ENCODE measurements at regions not wholly inside any gene's neighbourhood (a gene's known extent, or its start where the extent isn't known, plus 50 kb on each side); places are given as distances from the start of the nearest gene placed in this dataset.

DNA sequence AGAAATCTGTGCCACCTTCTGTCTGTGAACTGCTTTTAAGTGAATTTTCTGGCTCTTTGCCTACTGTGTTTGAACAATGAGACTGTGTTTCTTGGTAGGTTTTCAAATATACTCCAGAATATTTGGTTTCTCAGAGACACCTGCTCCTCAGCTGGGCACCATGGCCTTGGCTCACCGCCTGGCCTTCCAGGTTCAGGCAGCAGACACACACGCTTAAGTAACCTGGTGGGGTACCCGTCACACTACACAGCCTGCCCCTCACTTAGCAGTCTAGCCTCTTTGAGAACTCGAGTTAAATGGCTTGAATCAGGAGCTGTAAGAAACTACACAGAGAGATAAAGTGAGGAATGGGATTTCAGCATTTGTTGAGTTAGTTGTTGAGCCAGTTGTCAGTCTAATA lies 530.5 kb downstream of the MTRR start:
- ChIA-PET POLR2A (no interaction called here), CTCF (interaction anchor here (1.0 to 1.1 kb wide), 2 partner anchors 66 to 116 kb away, joined by 3 read pairs; no protein-coding TSS in a partner anchor)
- Histone ChIP-seq H3K27ac (no peak overlapping the region), H3K4me3 (no peak overlapping the region), H3K9me3 (no peaks in the 10 kb centered on the region), H3K4me2 (no peak overlapping the region), H3K4me1 (no peaks in the 10 kb centered on the region)
- DNase-seq (ENCODE audit: low read depth in 1 of 2, low spot score in 1 of 2) (no peak), ATAC-seq (no peak), FAIRE-seq (no peak)
- WGBS (ENCODE audit: missing lambda C conversion rate), result 16% methylated on average over 4 of the region's 4 CpGs
- TF ChIP-seq NFE2L2 (conservative IDR thresholded peaks at IDR 0.05; ENCODE audit: low read length) (no peak), MYC (IDR thresholded peaks at IDR 0.05; ENCODE audit: borderline replicate concordance, low read length) (no peak), FOXS1 (CRISPR knock-in tag; IDR thresholded peaks at IDR 0.05) (no peak), CBX8 (IDR thresholded peaks at IDR 0.05) (no peak), JUNB (IDR thresholded peaks at IDR 0.05) (no peak), RNF2 (IDR thresholded peaks at IDR 0.05; ENCODE audit: borderline replicate concordance, low read depth) (no peak)

GRCh38 chr5:8408258-8408657 lies 539.3 kb downstream of the MTRR start:
- no peak for DNase-seq (ENCODE audit: low read depth in 1 of 2, low spot score in 1 of 2)

More at GRCh38 chr5:8408258-8408657, 539.3 kb downstream of the MTRR start:
- ATAC-seq, result no peak
- Histone ChIP-seq H3K9me3 (no peaks in the 10 kb centered on the region), H3K4me3 (no peak overlapping the region), H3K27ac (no peak overlapping the region), H3K4me1 (no peaks in the 10 kb centered on the region), H3K4me2 (no peak overlapping the region)
- ChIA-PET CTCF (no interaction called here), POLR2A (no interaction called here)
- 0% methylated on average over 2 of the region's 2 CpGs for WGBS (ENCODE audit: missing lambda C conversion rate)
- no peak for FAIRE-seq
- TF ChIP-seq JUNB (IDR thresholded peaks at IDR 0.05) (no peak), ZNF302 (CRISPR knock-in tag; IDR thresholded peaks at IDR 0.05) (no peak), CHD2 (IDR thresholded peaks at IDR 0.05; ENCODE audit: low read length, partially characterized antibody) (no peak), EP300 (IDR thresholded peaks at IDR 0.05) (no peak), REST (IDR thresholded peaks at IDR 0.05) (no peak), POLR2A (IDR thresholded peaks at IDR 0.05; ENCODE audit: low read length) (no peak), EHF (CRISPR knock-in tag; IDR thresholded peaks at IDR 0.05) (no peak), EHMT2 (IDR thresholded peaks at IDR 0.05; ENCODE audit: low read depth) (no peak), RAD21 (conservative IDR thresholded peaks at IDR 0.05 in 1 of 2, IDR thresholded peaks at IDR 0.05 in 1 of 2) (no peak), NR3C1 (IDR thresholded peaks at IDR 0.05) (no peak), CBX8 (IDR thresholded peaks at IDR 0.05) (no peak), MAZ (IDR thresholded peaks at IDR 0.05; ENCODE audit: borderline replicate concordance, low read depth, low read length) (no peak), CEBPB (IDR thresholded peaks at IDR 0.05) (no peak), ZSCAN20 (CRISPR knock-in tag; IDR thresholded peaks at IDR 0.05) (no peak), CHD4 (IDR thresholded peaks at IDR 0.05; ENCODE audit: borderline replicate concordance) (no peak), ESRRA (IDR thresholded peaks at IDR 0.05; ENCODE audit: borderline replicate concordance, low read length) (no peak), FOSL2 (IDR thresholded peaks at IDR 0.05) (no peak), FOSL2 (CRISPR knock-in tag; IDR thresholded peaks at IDR 0.05) (no peak)
- TF ChIP-seq, protein P1, sequence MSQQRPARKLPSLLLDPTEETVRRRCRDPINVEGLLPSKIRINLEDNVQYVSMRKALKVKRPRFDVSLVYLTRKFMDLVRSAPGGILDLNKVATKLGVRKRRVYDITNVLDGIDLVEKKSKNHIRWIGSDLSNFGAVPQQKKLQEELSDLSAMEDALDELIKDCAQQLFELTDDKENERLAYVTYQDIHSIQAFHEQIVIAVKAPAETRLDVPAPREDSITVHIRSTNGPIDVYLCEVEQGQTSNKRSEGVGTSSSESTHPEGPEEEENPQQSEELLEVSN (IDR thresholded peaks at IDR 0.05; ENCODE audit: borderline replicate concordance, low read depth), result no peak
- TF ChIP-seq, protein P2, sequence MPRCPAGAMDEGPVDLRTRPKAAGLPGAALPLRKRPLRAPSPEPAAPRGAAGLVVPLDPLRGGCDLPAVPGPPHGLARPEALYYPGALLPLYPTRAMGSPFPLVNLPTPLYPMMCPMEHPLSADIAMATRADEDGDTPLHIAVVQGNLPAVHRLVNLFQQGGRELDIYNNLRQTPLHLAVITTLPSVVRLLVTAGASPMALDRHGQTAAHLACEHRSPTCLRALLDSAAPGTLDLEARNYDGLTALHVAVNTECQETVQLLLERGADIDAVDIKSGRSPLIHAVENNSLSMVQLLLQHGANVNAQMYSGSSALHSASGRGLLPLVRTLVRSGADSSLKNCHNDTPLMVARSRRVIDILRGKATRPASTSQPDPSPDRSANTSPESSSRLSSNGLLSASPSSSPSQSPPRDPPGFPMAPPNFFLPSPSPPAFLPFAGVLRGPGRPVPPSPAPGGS (IDR thresholded peaks at IDR 0.05), result no peak
- TF ChIP-seq, protein P3, sequence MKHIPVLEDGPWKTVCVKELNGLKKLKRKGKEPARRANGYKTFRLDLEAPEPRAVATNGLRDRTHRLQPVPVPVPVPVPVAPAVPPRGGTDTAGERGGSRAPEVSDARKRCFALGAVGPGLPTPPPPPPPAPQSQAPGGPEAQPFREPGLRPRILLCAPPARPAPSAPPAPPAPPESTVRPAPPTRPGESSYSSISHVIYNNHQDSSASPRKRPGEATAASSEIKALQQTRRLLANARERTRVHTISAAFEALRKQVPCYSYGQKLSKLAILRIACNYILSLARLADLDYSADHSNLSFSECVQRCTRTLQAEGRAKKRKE (CRISPR knock-in tag; IDR thresholded peaks at IDR 0.05; ENCODE audit: low read depth), result no peak
